WTC11 (cell line): ENCODE measurements at regions not wholly inside any gene's neighbourhood (a gene's known extent, or its start where the extent isn't known, plus 50 kb on each side); places are given as distances from the start of the nearest gene placed in this dataset.

Experiments used
- ATAC-seq: fragments of 200-7000 bp; cut with Tn5 transposase; 2 replicates; pipeline ENCODE4 v1.10.0; 2021; ENCODE audit warnings: mild to moderate bottlenecking, moderate library complexity
- CTCF ChIA-PET: fragments of 300-600 bp; sonication (Branson Sonifier 250); formaldehyde crosslinking; loops from one replicate; lab custom pipeline; 2021; ENCODE audit warnings: antibody characterized with exemption; lab: Charles Lee
- POLR2A ChIA-PET: fragments of 350-600 bp; sonication (Branson Sonifier 250); formaldehyde crosslinking; loops from one replicate; lab custom pipeline; 2021; ENCODE audit warnings: antibody characterized with exemption; lab: Charles Lee
- DNase-seq: peaks from one replicate; pipeline ENCODE4 v3.0.0; 2021; ENCODE audit warnings: low spot score
- H3K27ac Mint-ChIP-seq: 2 replicates; pipeline ENCODE4 v1.8.0; 2021; ENCODE audit warnings: mixed read lengths
- H3K27me3 Mint-ChIP-seq: 2 replicates; pipeline ENCODE4 v1.8.0; 2021; ENCODE audit warnings: low read depth, mild to moderate bottlenecking, moderate library complexity, mixed read lengths
- H3K36me3 Mint-ChIP-seq: 2 replicates; pipeline ENCODE4 v1.8.0; 2021; ENCODE audit warnings: mixed read lengths
- H3K4me1 Mint-ChIP-seq: 2 replicates; pipeline ENCODE4 v1.8.0; 2022; ENCODE audit warnings: mixed read lengths
- H3K4me3 Mint-ChIP-seq: 2 replicates; pipeline ENCODE4 v1.8.0; 2021; ENCODE audit warnings: mild to moderate bottlenecking, moderate library complexity, mixed read lengths
- H3K9me3 Mint-ChIP-seq: 2 replicates; pipeline ENCODE4 v1.8.0; 2021; ENCODE audit warnings: mixed read lengths
- ATF2 ChIP-seq: sonication (generic); formaldehyde crosslinking; IDR thresholded peaks from 2 replicates; pipeline ENCODE4 v1.8.1; 2022; ENCODE audit warnings: low read depth, missing genetic modification reagents, borderline replicate concordance
- ELF4 ChIP-seq: sonication (generic); formaldehyde crosslinking; IDR thresholded peaks from 2 replicates; pipeline ENCODE4 v1.8.1; 2022; ENCODE audit warnings: low read depth, mild to moderate bottlenecking, moderate library complexity, missing genetic modification reagents
- FOXJ3 ChIP-seq: sonication (generic); formaldehyde crosslinking; IDR thresholded peaks from 2 replicates; pipeline ENCODE4 v1.9.0; 2021; ENCODE audit warnings: missing genetic modification reagents, mild to moderate bottlenecking, borderline replicate concordance
- JAZF1 ChIP-seq: fragments of 250-450 bp; sonication (Bioruptor Pico); IDR thresholded peaks from 2 replicates; pipeline ENCODE4 v1.9.0; 2021; ENCODE audit warnings: moderate library complexity, mild to moderate bottlenecking, inconsistent platforms
- NFE2L1 ChIP-seq: sonication (generic); formaldehyde crosslinking; IDR thresholded peaks from 2 replicates; pipeline ENCODE4 v1.8.1; 2023; ENCODE audit warnings: missing genetic modification reagents
- SOX15 ChIP-seq: fragments of 250-450 bp; sonication (Bioruptor Pico); IDR thresholded peaks from 2 replicates; pipeline ENCODE4 v1.9.0; 2021; ENCODE audit warnings: mild to moderate bottlenecking
- SP1 ChIP-seq: sonication (generic); formaldehyde crosslinking; conservative IDR thresholded peaks from 2 replicates; pipeline ENCODE4 v1.8.1; 2022; ENCODE audit warnings: missing genetic modification reagents
- USF1 ChIP-seq: sonication (generic); formaldehyde crosslinking; IDR thresholded peaks from 2 replicates; pipeline ENCODE4 v1.8.0; 2022; ENCODE audit warnings: mild to moderate bottlenecking, missing genetic modification reagents
- ZNF396 ChIP-seq: fragments of 250-450 bp; sonication (Bioruptor Pico); IDR thresholded peaks from 2 replicates; pipeline ENCODE4 v1.8.0; 2021; ENCODE audit warnings: mild to moderate bottlenecking, moderate library complexity, borderline replicate concordance
- ZNF671 ChIP-seq: fragments of 250-450 bp; sonication (Bioruptor Pico); IDR thresholded peaks from 2 replicates; pipeline ENCODE4 v1.8.0; 2021; ENCODE audit warnings: mild to moderate bottlenecking
- ZSCAN18 ChIP-seq: fragments of 250-450 bp; sonication (Bioruptor Pico); IDR thresholded peaks from 2 replicates; pipeline ENCODE4 v2.1.2; 2022; ENCODE audit warnings: mild to moderate bottlenecking, moderate library complexity
- TF ChIP-seq, protein P1 (sequence below): fragments of 250-450 bp; sonication (Bioruptor Pico); IDR thresholded peaks from 2 replicates; pipeline ENCODE4 v1.9.0; 2021; ENCODE audit warnings: moderate library complexity, mild to moderate bottlenecking, inconsistent platforms, borderline replicate concordance
- TF ChIP-seq, protein P2 (sequence below): sonication (generic); formaldehyde crosslinking; IDR thresholded peaks from 2 replicates; pipeline ENCODE4 v1.8.0; 2023; ENCODE audit warnings: mild to moderate bottlenecking, missing genetic modification reagents

DNA sequence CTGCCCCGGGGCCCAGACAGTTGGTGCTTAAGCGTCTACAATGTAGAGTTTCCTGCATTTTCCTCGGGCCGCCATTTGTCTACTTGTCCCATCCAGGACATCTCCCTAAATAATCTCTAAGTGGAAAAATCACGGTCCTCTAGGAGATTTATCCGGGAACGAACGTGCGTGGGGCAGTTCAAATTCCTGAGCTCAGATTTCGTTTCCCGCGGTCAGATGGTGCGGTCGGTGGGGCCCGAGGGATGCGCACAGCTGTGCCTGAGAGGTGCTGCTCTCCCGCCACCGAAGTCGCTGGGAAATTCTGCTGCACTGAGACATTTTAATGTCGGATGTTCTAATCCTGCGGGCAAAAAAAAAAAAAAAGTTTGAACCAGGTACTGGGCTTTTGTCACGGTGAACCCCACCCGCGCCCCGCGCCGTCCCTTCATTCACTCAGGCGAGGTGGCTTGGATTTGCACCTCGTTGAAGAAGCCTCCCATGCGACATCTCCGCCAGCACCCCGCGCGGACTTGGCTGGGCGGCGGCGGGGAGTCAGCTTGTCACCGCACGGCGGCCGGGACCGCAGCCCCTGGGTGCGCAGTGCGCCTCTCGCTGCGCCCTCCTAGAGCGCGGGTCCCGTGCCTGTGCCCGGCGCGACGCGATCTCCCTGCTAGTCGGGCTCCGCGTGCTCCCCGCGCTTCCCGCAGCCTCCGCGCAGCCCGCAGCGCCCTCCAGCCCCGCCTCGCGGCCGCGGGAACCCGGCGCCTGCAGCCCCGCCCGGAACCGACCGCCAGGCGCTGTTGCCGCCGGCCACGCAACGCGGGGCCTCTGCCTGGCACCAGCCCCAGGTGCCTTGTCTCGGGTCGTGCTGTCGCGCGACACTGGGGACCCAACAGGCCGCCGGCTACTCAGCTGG is 191.9 kb upstream of the TCF4 start (continued):
- TF ChIP-seq ZSCAN18 (CRISPR knock-in tag) = no peak
- peak; percentile 60; the same call in 1 of the 2 replicates for TF ChIP-seq SP1 (CRISPR knock-in tag)
- TF ChIP-seq NFE2L1 = no peak; the same call in 1 of the 2 replicates
- no peak for TF ChIP-seq ATF2
- TF ChIP-seq, protein P1, sequence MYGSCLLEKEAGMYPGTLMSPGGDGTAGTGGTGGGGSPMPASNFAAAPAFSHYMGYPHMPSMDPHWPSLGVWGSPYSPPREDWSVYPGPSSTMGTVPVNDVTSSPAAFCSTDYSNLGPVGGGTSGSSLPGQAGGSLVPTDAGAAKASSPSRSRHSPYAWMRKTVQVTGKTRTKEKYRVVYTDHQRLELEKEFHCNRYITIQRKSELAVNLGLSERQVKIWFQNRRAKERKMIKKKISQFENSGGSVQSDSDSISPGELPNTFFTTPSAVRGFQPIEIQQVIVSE (CRISPR knock-in tag) = no peak
- TF ChIP-seq SOX15 (CRISPR knock-in tag) = no peak
- TF ChIP-seq ZNF671 (CRISPR knock-in tag) = no peak
- 0 out of 2 replicates have a peak, but pooled peaks have one; percentile 19 for TF ChIP-seq USF1 (CRISPR knock-in tag)
- no peak for TF ChIP-seq ELF4 (CRISPR knock-in tag)

GRCh38 chr18:55778788-55779690 is 191.0 kb upstream of the TCF4 start:
- DNase-seq (no peak), ATAC-seq (peak; percentile 6; the same call in 1 of the 2 replicates)
- no peaks in the 10 kb centered on the region for H3K9me3 Mint-ChIP-seq
- H3K4me3 Mint-ChIP-seq = peak overlapping the region; percentile 77
- H3K27ac Mint-ChIP-seq = peak overlapping the region; percentile 92
- peaks cover 46% of the 10 kb centered on the region for H3K4me1 Mint-ChIP-seq
- TF ChIP-seq ZNF396 (CRISPR knock-in tag) (no peak), FOXJ3 (CRISPR knock-in tag) (no peak), JAZF1 (CRISPR knock-in tag) (no peak)
- TF ChIP-seq, protein P2, sequence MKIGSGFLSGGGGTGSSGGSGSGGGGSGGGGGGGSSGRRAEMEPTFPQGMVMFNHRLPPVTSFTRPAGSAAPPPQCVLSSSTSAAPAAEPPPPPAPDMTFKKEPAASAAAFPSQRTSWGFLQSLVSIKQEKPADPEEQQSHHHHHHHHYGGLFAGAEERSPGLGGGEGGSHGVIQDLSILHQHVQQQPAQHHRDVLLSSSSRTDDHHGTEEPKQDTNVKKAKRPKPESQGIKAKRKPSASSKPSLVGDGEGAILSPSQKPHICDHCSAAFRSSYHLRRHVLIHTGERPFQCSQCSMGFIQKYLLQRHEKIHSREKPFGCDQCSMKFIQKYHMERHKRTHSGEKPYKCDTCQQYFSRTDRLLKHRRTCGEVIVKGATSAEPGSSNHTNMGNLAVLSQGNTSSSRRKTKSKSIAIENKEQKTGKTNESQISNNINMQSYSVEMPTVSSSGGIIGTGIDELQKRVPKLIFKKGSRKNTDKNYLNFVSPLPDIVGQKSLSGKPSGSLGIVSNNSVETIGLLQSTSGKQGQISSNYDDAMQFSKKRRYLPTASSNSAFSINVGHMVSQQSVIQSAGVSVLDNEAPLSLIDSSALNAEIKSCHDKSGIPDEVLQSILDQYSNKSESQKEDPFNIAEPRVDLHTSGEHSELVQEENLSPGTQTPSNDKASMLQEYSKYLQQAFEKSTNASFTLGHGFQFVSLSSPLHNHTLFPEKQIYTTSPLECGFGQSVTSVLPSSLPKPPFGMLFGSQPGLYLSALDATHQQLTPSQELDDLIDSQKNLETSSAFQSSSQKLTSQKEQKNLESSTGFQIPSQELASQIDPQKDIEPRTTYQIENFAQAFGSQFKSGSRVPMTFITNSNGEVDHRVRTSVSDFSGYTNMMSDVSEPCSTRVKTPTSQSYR (CRISPR knock-in tag) = no peak
- H3K27me3 Mint-ChIP-seq = 0 out of 2 replicates have a peak, but pooled peaks cover 5% of the 10 kb centered on the region
- CTCF ChIA-PET = interaction anchor here (0.7 to 2.2 kb wide), 8 partner anchors 11 to 798 kb away, joined by 3 to 8 read pairs (median 4); no protein-coding TSS in a partner anchor
- POLR2A ChIA-PET = interaction anchor here (0.6 kb wide), 1 partner anchor 470 kb away, joined by 4 read pairs; no protein-coding TSS in a partner anchor
- H3K36me3 Mint-ChIP-seq = no peaks in the 10 kb centered on the region
